ENCODE measurements at regions not wholly inside any gene's neighbourhood (a gene's known extent, or its start where the extent isn't known, plus 50 kb on each side); places are given as distances from the start of the nearest gene placed in this dataset.

DNA sequence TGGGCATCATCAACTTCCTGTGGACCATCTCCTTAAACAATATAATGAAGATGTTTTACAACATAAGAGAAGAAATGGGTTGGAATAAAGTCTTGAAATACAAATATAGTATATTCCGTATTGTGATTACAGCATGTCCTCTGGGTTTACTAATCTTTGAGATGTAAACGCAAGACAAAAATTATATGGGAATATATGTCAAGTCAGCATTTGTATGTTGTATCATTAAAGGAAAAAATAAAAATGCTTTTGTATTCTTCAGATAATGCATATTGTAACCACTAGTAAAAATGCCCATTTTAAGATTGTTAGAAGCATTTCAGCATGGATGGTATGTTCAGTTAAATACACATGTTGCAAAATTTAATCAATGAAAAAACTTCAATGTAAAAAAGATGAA is 893.3 kb downstream of the FLRT2 start:
- no peak for DNase-seq

DNA sequence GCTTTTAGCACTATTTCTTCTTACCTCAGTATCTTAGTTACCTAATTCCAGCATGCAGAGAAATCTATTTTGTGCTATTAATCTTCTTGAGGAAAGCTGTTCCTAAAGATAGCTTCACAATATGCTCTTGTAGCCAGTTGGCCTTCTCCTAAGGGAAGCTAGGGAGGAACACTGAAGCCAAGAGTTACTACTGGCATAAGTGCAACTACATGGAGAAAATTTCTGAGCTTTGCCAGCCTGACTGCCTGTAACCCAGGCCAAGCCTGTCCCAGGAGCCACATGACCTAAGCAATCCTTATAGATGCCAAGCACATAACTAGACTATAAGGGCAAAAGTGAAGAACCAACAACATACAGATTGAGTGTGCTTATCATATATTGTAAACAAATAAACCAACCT is 890.2 kb downstream of the FLRT2 start:
- no peak for DNase-seq

DNA sequence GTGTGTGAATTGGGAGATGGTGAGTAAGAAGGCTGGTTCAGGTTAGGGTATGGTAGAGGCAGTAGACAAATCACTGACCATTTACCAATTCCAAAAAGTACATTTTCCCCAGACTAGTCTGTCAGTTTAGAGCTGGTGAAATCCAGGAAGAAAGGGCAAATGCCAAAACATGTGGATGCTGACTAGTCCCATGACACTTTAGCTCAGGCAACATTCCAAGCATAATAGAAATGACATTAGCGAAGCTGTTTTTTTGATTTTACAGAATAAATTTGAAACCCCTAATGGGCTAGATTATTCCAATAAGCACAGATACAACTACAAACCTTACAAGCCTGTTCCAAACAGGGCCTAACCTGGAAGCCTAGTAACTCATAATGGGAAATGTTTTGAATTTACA is 884.2 kb downstream of the FLRT2 start:
- no peak for DNase-seq

DNA sequence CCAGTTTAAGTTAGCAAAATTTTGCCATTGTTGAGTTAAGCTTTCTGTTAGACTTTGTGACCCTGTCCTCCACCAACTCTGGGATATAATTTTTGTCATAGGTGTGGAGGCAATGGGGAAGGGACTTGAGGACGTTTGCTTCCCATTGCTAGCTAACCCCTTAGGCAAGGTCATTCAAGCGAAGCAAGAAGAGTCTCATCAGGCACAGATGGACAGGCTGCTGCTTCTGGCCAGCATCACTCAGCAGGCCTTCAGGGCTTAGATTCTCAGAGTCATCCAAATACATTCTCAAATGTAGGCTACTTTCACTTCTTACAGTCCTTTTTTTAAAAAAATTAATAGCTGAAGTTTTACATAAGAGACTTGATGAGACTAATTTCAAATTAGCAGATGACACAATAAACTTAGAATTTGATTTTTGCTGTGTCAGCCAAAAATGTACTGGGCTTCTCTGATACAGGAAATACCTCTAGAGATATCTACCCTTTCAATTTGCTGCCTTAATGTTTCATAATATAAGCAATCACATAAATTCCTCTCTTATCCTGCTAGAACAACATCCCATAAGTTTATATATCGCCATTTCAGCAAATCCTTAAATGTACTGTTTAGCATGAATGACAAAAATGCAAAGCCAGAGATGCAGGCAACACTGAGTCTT is 875.2 kb downstream of the FLRT2 start:
- no peak for DNase-seq

DNA sequence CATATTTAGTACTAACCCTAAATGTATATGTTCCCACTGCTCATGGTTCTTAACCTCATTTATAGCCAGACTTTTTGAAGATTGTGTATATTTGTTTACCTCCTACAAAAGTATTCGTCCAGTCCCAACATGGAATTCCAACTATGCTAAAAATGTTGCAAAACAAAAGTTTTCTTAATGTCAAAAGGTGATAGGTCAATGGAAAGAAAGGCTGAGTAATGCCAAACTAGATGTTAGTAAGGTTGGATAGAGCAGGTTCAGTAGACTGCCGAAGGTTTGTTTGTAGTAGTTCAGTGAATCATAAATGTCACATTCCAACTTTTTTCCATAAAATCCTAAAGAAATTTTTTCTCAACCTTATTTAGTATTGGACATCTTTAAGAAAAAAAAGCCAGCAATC is 874.5 kb downstream of the FLRT2 start:
- DNase-seq = no peak

DNA sequence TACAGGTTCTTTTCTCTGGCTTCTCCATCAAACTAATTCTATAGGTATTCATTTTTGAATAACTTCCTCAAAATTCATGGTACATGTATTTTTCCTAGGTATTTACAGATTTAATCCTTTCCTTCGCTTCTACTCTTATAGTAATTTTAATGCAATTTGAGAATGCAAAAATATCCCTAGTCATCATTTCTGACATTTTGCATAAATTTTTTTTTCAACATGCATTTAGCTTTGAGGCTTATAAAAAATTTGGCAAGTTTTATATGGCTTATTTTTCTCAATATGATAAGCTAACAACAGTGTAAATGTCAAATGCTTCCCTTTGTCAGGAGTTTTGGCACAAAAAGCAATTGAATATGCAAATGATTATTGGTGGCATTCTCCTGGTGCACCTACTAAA is 872.6 kb downstream of the FLRT2 start:
- no peak for DNase-seq

DNA sequence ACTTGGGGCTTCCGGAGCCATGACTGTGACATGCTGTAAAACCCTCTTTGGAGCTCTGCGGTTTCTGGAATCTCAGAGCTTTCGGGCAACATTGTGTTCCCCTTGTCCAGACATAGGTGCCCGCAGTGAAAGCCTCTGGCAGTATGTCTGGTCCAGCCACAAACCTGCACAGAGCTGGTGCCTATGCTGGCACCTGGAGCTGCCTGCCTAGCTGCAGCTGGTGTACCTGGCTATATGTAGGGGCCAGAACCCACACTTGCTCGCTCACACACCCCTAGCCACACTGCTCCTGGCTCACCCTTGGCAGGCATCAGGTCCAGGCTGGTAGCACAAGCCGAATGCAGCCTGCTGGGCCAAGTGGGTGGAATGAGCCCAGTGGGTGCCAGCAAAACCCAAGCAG is 861.1 kb downstream of the FLRT2 start:
- DNase-seq = no peak

DNA sequence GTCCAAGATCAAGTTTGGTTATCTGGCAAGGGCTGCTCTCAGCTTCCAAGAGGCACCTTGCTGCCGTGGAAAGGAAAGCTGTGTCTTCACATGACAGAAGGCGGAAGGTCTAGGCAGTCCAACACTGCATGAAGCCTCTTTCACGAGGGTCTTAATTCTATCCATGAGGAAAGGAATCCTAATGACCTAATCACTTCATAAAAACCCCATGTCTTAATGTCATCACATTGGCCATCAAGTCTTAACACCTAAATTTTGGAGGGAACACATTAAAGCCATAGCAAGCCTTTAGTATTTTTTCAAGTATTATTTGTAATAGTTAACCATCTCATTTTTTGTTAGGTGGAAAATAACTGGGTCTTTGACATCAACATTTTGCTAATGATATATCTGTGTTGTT is 858.3 kb downstream of the FLRT2 start:
- no peak for DNase-seq

DNA sequence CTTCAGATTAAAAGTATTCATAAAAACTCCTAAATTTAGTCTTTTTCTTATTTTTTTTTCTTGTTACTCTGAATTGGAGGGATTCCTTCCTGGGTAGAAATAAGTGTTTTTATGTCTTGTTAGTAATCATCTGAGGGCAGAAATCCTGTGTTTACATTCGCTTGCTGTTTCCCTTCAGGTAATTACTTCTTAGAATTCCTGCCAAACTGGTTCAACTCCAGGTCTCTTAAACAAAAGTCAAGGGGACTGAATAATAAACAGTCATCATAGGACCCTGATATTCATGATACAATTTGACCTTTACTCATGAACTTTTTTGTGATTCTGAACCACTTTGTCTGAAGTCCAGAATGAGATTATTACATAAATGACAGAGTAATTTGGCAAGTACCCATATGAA is 843.9 kb downstream of the FLRT2 start:
- no peak for DNase-seq

DNA sequence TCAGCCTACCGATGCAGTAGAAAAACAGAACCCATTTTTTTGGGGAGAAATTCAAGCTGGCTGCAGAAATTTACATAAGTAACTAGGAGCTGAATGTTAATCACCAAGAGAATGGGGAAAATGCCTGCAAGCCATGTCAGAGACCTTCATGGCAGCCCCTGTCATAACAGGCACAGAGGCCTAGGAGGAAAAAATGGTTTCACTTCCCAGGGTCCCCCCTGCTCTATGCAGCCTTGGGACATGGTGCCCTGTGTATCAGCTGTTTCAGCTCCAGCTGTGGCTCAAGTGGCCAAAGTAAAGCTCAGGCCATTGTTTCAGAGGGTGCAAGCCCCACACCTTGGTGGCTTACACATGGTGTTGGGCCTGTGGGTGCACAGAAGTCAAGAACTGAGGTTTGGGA is 842.5 kb downstream of the FLRT2 start:
- no peak for DNase-seq

DNA sequence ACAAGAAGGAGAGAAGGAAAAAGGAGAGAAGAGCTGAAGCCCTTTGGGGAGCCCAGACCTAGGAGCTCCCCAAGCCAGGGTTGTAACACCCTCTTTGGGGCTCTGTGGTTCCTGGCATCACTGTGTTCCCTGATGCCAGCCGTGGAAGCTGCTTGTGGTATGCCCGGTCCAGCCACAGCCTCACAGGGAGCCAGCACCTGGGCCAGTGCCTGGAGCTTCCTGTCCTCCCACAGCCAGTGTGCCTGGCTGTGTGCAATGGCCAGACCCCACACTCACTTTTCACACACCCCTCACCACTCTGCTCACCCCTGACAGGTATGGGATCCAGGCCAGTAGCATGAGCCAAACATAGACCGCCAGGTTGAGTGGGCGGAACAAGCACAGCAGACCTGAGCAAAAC is 834.7 kb downstream of the FLRT2 start:
- no peak for DNase-seq

DNA sequence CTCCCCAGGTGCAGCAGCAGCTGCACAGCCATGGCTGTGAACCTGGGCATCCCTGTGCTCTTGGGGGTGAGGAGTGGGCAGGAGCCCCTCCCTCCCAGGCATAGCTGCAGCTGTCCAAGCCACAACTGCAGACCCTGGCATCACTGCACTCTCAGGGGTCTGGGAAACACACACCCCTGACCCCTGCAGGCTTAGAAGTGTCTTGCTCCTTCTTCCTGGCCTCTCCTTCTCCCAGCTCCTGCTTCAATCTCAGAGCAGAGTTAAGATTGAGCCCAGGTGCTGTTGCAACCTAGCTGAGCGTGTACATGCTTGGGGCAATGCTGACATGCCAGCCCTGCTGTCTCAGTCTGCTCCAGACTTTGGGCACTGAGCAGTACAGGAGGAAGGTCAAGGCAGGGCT is 833.6 kb downstream of the FLRT2 start:
- no peak for DNase-seq

DNA sequence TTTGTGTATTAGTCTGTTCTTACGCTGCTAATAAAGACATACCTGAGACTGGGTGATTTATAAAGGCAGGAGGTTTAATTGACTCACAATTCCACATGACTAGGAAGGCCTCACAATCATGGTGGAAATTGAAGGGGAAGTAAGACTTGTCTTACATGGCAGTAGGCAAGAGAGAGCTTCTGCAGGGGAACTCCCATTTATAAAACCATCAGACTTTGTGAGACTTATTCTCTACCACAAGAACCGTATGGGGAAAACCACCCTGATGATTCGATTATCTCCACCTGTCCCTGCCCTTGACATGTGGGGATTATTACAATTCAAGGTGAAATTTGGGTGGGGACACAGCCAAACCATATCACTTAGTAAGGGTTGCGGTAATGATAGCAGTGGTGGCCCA is 833.1 kb downstream of the FLRT2 start:
- DNase-seq = no peak

DNA sequence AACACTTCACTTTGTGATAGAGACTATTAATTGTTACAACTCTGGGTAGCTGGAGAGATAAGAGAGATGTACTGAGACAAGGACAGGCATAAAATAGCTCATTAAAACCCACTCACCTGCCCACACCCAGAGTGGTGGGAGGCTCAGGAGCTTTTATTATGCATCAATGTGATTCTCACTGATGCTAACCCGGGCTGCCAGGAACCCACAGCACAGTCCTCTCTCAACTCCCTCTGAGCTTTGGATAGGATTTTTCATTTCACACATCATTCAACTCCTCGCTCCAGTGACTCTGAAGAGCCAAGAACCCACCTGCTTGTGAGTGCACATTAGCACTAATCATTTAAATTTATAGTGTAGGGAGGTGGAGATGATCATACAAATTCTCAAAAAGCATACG is 827.9 kb downstream of the FLRT2 start:
- DNase-seq = peak; percentile 1

DNA sequence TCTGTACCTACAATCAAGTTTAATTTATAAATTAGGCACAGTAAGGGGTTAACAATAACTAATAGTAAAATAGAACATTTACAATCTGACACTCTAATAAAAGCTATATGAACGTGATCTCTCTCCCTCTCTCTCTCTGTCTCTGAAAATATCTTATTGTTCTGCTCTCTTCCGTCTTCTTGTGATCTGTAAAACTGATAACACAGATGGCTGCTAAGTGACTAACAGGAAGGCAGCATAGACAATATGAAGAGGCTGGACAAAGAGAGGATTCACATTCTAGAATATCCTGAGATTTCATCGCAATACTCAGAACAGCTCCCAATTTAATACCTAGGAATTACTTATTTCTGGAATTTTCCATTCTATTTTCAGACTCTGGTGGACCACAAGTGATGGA is 827.2 kb downstream of the FLRT2 start:
- no peak for DNase-seq

DNA sequence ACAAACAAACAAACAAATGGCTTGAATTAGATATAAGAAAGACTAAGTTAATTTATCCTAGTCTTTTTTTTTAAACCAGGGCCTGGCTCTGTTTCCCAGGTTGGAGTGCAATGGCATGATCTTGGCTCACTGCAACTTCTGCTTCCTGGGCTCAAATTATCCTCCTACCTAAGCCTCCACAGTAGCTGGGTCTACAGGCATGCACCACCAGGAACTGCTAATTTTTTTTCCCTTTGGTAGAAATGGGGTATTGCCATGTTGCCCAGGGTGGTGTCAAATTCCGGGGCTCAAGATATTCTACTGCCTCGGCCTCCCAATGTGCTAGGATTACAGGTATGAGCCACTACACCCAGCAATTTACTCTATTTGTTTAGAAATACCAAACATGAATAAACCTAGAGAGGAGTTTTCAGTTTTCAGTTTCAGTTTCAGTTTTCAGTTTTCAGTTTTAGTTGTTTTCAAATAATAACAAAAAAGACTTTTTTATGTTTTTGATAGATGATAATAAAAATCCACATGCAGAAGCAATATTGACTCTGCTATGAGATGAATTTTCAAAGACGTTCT is 817.0 kb downstream of the FLRT2 start:
- DNase-seq = no peak

DNA sequence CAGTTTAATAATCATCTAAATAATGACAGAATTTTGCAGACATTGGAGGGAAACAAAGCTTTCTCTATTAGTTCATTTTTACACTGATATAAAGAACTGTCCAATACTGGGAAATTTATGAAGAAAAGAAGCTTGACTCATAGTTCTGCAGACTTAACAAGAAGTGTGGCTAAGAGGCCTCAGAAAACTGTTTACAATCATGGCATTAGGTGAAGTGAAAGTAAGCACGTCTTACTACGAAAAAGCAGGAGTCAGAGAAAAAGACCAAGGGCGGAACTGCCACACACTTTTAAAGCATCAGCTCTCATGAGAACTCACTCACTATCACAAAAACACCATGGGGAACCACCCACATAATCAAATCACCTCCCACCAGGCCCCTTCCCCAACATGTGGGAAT is 804.4 kb downstream of the FLRT2 start:
- no peak for DNase-seq

DNA sequence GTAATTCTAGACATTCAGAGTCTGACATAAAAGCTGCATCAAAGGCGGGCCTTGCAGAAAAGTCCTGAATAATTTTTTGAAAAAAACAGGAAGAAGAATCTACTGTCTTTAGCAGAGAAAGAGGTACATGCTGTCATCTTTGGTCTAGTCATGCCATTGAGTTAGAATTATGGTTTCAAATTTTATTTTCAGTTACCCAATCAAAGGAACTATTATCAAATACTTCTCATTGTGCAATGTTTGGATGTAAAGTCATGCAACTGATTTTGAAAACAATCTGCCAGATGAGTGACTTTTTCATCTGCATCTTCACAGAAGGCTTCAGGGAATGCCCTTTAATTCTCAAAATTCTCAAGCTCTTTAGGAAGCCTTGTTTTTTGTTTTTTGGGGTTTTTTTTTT is 803.5 kb downstream of the FLRT2 start:
- no peak for DNase-seq

DNA sequence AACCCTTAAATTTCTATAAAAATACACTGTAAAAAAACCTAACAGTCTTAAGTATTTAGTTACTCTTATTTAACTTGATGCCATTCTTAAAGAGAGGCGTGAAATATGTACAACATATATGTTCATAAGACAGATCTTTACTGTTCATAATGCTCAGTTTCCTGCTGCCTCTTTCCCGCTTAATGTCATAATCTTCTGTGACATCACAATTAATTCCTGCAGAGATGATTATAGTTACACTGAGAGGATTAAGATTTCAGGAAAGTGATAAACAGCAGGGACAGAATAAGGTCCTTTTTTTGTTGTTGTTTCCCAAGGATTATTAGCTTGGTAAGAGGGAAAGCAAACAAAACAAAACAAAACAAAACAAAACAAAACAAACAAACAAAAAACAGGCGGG is 801.4 kb downstream of the FLRT2 start:
- no peak for DNase-seq

DNA sequence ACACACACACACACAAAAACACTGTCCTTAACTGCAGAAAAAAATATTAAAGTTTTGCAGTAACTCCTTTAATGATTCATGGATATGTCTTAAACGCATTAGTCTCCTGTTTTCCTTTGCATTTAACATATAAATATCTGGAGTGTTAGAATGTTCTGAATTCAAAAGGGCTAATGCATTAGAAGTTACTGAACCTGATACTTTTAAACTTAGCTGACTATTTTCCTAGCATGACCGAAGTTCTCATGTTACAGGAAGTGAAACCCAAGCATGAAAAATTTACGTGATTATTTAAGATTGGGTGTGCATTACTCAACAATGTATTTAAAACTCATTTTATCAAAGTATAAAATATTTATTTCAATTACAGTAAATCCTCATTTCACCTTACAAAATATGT is 791.2 kb downstream of the FLRT2 start:
- no peak for DNase-seq

DNA sequence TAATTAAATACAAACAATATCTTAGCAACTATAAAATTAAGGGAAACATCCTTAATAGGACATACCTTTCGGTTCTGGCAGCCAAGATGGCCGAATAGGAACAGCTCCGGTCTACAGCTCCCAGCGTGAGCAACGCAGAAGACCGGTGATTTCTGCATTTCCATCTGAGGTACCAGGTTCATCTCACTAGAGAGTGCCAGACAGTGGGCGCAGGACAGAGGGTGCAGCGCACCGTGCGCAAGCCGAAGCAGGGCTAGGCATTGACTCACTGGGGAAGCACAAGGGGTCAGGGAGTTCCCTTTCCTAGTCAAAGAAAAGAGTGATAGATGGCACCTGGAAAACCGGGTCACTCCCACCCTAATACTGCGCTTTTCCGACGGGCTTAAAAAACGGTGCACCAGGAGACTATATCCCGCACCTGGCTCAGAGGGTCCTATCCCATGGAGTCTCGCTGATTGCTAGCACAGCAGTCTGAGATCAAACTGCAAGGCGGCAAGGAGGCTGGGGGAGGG is 782.3 kb downstream of the FLRT2 start:
- DNase-seq = peak; percentile 26

DNA sequence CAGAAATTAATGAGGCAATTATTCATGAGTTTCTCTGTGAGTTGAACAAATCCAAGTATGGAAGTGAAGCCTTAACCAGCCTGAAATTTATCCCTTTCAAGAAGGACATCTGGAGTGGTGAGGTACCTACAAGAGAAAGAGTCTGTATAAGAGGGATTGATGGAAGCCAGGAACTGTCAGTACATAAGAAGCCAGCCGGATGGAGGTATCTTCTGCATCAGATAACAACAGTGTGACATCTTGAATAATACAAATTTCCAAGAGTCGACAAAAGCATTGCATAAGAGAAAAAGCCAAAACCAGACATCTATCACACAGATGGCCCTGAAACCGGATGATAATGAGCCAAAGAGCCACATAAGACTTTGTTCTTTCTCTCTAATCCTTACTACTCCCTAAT is 781.2 kb downstream of the FLRT2 start:
- DNase-seq = no peak

DNA sequence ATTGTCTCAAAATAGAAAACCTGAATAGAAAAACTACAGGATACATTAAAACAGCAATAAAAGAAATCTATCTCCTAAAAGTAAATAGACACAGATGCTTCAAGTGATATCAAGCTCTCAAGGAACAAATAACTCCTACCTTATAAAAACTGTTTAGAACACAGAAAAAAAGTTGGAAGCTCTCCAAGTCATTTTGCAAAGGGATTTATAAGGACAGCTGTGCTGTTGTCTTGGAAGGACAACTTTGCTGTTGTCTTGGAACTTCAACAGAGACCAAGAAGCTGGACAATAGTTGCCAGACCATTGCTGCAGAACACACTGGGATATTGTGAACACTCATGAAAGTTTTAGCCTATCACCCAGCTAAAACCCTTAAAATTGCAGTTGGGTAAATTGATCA is 780.7 kb downstream of the FLRT2 start:
- no peak for DNase-seq

DNA sequence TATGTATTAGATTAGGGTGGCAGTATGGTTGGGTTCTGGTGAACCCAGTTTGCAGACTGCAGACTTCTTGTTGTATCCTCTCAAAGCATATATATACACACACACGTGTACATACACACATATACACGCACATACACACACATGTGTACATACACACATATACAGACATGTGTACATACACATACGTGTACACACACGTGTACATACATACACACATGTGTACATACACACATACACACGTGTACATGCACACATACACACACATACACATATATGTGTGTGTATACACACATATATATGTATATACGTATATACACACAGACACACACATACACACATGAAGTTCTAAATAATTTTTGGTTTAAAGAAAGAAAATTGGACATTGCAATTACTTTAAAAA is 780.2 kb downstream of the FLRT2 start:
- no peak for DNase-seq

DNA sequence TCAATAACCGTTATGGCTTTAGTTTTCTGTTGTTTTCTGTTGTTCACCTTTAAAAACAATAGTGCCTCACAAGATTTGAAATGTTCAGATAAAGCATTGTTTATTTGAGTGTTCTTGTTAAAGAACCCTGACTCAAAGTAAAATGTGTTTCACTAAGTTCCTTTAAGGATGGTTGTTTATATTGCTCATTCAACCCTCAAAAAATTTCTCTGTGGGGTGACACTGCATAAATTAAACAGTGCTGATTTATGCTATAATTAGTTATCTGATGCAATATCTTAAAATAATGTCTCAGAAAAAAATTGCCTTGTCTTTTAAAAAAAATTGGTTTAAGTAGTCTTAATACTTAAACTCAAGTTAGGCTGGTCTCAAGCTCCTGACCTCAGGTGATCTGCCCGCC is 775.1 kb downstream of the FLRT2 start:
- no peak for DNase-seq

Data from NCI-H146 (cell line).